Activated CD4-positive, alpha-beta T cell treated with anti-CD3 and anti-CD28 coated beads, Interleukin-2, amount 50 U/mL, for 4 hours (primary cell): ENCODE measurements at regions not wholly inside any gene's neighbourhood (a gene's known extent, or its start where the extent isn't known, plus 50 kb on each side); places are given as distances from the start of the nearest gene placed in this dataset.

ENCODE experiments used
- DNase-seq, 2 experiments: peaks; one replicate each; pipeline ENCODE4 v3.0.0-alpha.2; 2020

DNA sequence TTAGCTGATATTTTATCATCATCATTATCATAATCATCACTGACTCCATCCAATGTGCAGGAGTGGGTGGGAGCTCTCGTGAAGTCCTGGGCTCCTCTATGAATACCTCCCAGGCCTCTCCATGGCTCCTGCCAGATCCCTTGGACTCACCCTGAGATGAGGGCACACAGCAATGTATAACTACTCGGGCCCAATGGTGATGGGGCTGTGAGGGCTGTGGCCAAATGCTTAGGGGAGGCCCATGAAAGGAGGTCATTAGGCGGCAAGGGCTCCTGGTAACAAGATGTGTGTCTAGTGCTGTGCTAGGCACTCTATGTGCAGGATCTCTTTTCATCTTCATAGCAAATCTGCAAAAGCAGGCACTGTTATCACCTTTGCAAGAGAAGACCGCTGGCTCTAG lies 270.9 kb downstream of the GLRX3 start:
- no peak for DNase-seq

DNA sequence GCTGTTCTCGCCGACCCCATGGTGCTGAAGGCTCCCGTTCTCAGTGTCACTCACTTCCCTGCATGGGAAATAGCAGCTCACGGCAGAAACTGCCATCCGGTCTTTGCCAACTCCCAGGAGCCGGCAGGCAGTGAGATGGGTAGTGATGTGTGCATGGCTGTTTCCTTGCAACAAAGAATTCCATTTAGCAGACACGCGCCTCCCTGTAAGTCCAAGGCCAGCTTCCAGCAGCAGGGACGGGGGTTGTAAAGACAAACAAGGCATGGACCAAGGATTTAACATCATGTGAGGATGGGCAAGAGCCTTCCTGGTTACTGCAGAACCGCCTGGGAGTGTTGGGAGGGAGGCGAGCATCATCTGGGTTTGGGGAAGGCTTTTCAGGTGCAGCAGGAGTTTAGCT lies 273.1 kb downstream of the GLRX3 start:
- DNase-seq = no peak

DNA sequence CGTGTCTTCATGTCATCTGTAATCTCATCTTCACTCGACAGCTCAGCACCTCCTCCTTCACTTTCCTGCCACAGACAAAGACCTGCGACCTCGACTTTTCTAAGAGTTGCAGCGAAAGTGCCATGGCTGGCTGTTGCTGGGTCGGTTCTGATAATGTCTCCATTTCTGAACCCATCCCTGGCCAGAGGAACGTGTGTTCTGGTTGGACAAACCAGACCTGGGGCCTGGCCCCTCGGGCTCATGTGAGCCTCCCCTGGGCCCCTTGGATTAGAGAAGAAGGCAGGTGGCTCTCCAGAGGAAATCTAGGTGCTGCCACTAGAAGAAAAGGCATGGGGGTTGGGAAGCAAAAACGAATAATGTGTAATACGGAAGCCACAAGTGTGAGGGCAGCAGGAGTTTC lies 273.7 kb downstream of the GLRX3 start:
- no peak for DNase-seq

GRCh38 chr10:130411496-130412085 lies 275.4 kb downstream of the GLRX3 start:
- no peak for DNase-seq

- DNase-seq = no peak
These were observed 276.1 kb downstream of the GLRX3 start for GRCh38 chr10:130412317-130412716.

- DNase-seq = no peak
These were observed 280.4 kb downstream of the GLRX3 start for GRCh38 chr10:130416334-130417150.

GRCh38 chr10:130418731-130419130 lies 282.5 kb downstream of the GLRX3 start:
- DNase-seq = no peak

- no peak for DNase-seq
These were observed 285.7 kb downstream of the GLRX3 start for GRCh38 chr10:130421909-130422308.

- no peak for DNase-seq
These were observed 286.5 kb downstream of the GLRX3 start for GRCh38 chr10:130422366-130423324.

DNA sequence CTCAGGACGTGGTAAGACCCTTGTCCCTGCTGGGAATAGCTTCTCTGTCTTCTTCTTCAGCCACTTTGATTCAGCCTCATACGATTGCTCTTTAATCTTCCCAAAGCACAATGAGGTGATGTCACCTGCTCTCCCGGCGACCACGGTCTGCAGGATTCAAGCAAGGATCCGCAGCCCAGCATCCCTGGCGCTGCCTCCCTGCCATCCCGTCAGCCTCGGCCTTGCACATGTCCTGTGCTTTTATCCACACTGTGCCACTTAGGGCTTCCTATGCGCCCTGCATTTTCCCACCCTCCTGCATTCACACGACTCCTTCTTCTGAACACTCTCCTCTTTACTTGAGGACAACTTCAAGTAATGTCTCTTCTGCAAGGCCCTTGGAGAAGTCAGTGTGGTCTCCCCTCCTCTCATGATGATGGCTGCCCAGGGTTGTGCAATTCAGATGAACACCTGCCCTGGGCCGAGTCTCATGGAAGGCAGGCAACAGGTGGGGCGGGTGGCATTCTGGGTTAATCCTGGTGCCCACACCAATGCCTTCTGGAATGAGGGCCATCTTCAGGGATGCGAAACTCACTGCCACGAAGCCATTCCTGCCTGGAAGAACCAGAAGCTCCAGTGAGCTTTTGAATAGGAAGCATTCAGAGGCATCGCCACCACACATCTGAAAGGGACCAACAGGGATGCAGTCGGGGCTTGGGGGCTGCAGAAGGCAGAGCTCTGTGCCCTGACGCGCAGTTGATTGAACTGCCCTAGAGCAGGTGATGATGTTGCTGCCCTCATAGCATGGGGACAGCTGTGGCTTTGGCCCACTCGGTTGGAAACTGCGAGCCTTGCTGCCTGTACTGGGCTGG lies 287.5 kb downstream of the GLRX3 start:
- DNase-seq = no peak

DNA sequence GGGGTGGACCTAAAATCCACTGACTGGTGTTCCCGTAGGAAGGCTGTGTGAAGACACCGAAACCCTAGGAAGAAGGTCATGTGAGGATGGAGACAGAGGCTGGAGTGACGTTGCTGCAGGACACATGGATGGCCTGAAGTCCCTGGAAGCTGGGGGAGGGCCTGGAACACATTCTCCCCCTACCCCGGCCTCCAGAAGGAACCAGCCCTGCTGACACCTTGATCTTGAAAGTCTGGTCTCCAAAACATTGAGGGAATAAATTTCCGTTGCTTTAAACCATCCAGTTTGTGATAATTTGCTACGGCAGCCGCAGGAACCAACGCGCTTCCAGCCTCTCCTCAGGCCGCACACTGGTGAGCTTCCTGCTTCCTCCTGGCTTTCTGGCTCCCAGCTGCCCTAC lies 288.2 kb downstream of the GLRX3 start:
- no peak for DNase-seq

DNA sequence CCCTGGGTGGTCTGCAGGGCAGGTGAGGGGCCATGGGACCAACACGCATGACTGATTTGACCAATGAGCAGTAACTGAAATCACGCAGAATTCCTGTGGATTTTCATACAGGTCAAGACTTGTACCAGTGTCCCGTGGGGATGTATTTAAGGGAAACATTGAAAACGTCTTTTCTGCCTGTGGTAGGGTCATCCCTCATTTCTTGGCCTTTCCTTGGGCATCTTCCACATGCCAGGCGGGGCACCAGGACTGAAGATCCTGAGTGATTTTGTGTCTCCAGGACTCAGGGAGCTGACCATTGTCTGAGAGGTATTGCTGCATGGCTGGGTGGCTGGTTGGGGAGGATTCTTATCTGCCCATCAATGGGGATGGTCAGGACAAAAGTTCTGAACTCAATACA lies 289.0 kb downstream of the GLRX3 start:
- no peak for DNase-seq

- DNase-seq = no peak
These were observed 289.8 kb downstream of the GLRX3 start for GRCh38 chr10:130425881-130426435.

GRCh38 chr10:130427216-130427722 lies 291.1 kb downstream of the GLRX3 start:
- DNase-seq = no peak

- DNase-seq = no peak
These were observed 292.7 kb downstream of the GLRX3 start for GRCh38 chr10:130428936-130429335.

DNA sequence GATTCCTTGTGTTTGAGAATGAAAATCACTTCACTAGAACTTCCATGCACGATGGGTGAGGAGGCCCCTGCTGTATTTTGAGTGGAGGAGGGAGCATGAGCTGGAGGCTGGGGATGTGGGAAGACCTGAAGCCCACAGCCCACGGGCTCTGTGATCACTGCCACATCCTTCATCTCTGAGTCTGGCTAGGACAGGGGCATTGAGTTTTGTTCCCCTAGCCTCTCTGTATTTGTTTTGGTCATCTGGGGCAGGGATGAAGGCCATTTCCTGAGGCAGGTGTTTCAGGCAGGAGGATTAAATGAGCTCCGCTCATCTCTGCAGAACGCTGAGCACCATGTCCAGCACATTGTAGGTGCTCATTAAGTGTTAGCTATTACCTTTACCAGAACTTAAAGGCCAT lies 293.6 kb downstream of the GLRX3 start:
- DNase-seq = no peak

DNA sequence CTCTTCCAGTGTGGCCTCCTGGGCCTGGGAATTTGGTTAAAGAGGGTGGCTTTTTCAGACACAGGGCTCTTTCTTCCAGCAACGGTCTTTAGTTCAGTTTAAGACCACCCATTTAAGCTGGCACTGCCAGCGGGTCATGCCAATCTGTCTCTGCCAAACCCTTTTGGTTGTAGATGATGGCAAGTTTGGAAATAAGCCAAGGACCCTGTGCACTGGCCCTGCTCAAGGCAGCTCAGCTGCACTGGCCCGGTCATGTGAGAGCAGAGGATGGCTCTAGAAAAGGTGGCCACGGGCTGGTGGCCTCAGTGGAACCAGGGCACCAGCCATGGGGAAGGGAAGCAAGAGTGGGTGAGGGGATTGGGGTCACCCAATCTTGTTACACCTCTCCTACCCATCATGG lies 294.1 kb downstream of the GLRX3 start:
- no peak for DNase-seq

GRCh38 chr10:130430852-130431704 lies 294.9 kb downstream of the GLRX3 start:
- DNase-seq = no peak

DNA sequence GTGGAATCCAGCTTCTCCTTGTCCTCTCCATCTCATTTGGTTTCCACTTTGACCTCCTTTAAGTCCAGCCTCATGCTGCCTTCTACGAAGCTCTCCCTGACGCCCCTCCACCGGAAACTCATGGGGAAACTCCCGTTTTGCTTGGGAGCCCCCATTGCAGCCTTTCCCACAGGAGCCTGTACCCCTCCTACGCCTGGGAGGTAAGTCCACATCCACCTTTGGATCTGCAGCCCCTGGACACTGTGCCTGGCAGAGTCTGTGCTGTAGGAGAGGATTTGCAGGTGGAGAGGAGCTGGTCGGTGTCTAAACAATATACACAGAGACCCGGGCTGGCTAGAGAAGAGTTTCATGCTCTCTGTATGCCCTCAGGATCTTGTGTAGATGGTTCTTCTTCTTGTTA lies 296.1 kb downstream of the GLRX3 start:
- DNase-seq = no peak

DNA sequence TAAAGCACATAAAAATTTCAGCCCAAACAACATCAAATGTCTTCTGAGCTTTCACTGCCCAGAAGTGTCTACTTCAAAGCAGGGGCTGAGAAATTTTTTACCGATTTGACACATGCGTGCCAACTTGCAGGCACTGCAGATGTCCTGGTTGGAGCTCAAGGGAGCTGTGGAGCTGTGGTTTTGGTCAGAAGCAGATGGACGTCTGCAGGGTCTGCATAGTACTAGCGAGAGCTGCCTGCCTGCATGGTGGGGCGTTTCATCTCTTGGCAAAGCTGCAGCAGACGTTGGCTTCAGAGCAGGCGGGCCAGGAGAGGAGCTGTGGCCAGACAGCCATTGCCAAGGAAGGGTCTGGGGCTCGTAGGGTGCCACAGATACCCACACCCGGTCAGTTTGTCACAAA lies 296.7 kb downstream of the GLRX3 start:
- DNase-seq = no peak
